ENCODE measurements at regions not wholly inside any gene's neighbourhood (a gene's known extent, or its start where the extent isn't known, plus 50 kb on each side); places are given as distances from the start of the nearest gene placed in this dataset.

DNA sequence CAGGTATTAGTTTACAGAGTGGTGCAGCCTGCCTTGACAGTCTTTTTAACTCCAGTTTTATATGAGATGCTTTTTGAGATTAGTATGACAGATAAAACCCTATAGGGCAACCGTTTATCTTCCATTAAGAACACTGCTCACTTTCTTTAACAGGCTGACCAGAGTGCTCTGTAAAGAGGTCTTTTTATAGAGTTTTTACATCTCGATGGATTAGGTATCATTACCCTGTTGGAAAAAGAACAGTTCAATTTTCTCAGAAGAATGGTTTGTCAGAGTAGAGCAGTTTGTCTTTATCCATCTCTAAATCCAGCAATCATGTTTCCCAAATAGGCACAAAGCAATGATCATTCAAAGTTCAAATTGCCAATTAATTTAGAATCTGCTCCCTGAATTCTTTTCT lies 395.2 kb upstream of the ARGLU1 start:
- TF ChIP-seq, protein P1, sequence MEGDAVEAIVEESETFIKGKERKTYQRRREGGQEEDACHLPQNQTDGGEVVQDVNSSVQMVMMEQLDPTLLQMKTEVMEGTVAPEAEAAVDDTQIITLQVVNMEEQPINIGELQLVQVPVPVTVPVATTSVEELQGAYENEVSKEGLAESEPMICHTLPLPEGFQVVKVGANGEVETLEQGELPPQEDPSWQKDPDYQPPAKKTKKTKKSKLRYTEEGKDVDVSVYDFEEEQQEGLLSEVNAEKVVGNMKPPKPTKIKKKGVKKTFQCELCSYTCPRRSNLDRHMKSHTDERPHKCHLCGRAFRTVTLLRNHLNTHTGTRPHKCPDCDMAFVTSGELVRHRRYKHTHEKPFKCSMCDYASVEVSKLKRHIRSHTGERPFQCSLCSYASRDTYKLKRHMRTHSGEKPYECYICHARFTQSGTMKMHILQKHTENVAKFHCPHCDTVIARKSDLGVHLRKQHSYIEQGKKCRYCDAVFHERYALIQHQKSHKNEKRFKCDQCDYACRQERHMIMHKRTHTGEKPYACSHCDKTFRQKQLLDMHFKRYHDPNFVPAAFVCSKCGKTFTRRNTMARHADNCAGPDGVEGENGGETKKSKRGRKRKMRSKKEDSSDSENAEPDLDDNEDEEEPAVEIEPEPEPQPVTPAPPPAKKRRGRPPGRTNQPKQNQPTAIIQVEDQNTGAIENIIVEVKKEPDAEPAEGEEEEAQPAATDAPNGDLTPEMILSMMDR (IDR thresholded peaks at IDR 0.05; ENCODE audit: unreplicated experiment): no peak
- POLR2A ChIA-PET: no interaction called here
- H3K4me3 Mint-ChIP-seq (ENCODE audit: unreplicated experiment): no peak overlapping the region
- no peak for DNase-seq (ENCODE audit: unreplicated experiment)
- intact Hi-C loops (cut with micrococcal nuclease): no loop called here
- no peaks in the 10 kb centered on the region for H3K36me3 Mint-ChIP-seq (ENCODE audit: insufficient read depth, unreplicated experiment)
- no peak overlapping the region for H3K27ac Mint-ChIP-seq (ENCODE audit: low read depth, unreplicated experiment)
- no peaks in the 10 kb centered on the region for H3K27me3 Mint-ChIP-seq (ENCODE audit: insufficient read depth, unreplicated experiment)
- CTCF ChIA-PET: no interaction called here
- no peaks in the 10 kb centered on the region for H3K9me3 Mint-ChIP-seq (ENCODE audit: unreplicated experiment)
- no TSS peak for BruUV-seq (replicated peaks)
- no peaks in the 10 kb centered on the region for H3K4me1 Mint-ChIP-seq (ENCODE audit: insufficient read depth, unreplicated experiment)

DNA sequence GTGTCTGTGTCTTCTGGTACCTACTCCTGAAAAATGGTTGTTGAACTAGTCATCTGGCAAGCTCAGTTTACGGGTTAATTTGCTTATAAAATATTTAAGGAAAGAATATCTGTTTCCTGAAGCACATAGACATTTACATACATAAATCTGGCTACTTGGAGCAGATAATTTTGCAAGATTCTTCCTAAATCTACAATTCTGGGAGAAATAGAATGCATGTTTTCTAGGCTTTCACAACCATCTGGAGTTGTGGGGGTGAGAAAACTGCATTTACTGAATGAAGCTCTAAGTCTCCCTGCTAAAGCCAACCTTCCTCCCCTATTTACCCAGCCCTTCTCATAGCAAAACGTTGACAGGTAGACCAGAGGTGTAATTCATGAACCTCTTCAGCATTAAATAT lies 393.7 kb upstream of the ARGLU1 start:
- no peaks in the 10 kb centered on the region for H3K36me3 Mint-ChIP-seq (ENCODE audit: insufficient read depth, unreplicated experiment)
- H3K9me3 Mint-ChIP-seq (ENCODE audit: unreplicated experiment): no peaks in the 10 kb centered on the region
- TF ChIP-seq, protein P1 (IDR thresholded peaks at IDR 0.05; ENCODE audit: unreplicated experiment): no peak
- no peak overlapping the region for H3K27ac Mint-ChIP-seq (ENCODE audit: low read depth, unreplicated experiment)
- DNase-seq (ENCODE audit: unreplicated experiment): no peak
- H3K4me1 Mint-ChIP-seq (ENCODE audit: insufficient read depth, unreplicated experiment): no peaks in the 10 kb centered on the region
- intact Hi-C loops (cut with micrococcal nuclease): no loop called here
- H3K27me3 Mint-ChIP-seq (ENCODE audit: insufficient read depth, unreplicated experiment): no peaks in the 10 kb centered on the region
- H3K4me3 Mint-ChIP-seq (ENCODE audit: unreplicated experiment): no peak overlapping the region
- BruUV-seq (replicated peaks): no TSS peak
- CTCF ChIA-PET: no interaction called here
- POLR2A ChIA-PET: no interaction called here

DNA sequence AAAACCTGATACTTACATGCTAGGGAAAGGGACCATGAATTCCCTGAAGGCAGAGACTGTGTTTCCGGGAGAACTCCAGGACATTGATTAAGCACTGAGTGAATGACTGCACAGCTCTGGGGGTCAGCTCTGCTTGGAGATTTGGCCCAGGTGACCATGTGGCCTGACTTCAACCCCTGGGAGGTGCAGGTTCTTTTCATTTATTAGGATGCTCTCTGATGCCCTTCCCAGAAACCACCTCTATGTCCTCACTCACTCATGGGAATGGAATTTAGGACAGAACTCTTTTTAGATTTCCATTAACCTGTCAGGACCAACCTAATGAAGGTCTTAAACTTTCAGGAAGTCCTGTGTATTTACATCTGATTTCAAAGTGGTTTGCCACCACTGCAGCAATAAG lies 393.3 kb upstream of the ARGLU1 start:
- ChIA-PET CTCF (no interaction called here), POLR2A (no interaction called here)
- DNase-seq (ENCODE audit: unreplicated experiment): no peak
- H3K4me1 Mint-ChIP-seq (ENCODE audit: insufficient read depth, unreplicated experiment): no peaks in the 10 kb centered on the region
- H3K36me3 Mint-ChIP-seq (ENCODE audit: insufficient read depth, unreplicated experiment): no peaks in the 10 kb centered on the region
- H3K27me3 Mint-ChIP-seq (ENCODE audit: insufficient read depth, unreplicated experiment): no peaks in the 10 kb centered on the region
- intact Hi-C loops (cut with micrococcal nuclease): no loop called here
- TF ChIP-seq, protein P1 (IDR thresholded peaks at IDR 0.05; ENCODE audit: unreplicated experiment): no peak
- H3K9me3 Mint-ChIP-seq (ENCODE audit: unreplicated experiment): no peaks in the 10 kb centered on the region
- no peak overlapping the region for H3K27ac Mint-ChIP-seq (ENCODE audit: low read depth, unreplicated experiment)
- BruUV-seq (replicated peaks): no TSS peak
- no peak overlapping the region for H3K4me3 Mint-ChIP-seq (ENCODE audit: unreplicated experiment)

DNA sequence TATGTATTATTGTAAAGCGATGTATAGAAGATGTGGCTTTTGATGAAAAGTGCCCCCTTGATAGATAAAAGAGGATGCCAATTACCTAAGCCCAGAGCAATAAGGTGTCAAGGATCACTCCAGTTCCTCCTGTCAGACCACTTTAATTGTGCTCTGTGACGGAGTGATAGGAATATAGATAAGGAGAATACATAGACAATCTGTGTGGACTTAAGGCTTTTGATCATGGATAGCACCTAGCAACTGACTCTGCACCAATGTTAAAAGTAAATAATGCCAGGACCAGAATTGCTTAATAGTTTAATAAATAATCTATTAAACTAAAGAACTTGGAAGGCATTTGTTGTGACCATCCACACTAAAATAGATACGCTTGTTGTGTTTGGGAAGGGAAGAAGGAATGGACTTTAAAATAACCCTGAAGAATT lies 390.7 kb upstream of the ARGLU1 start:
- BruUV-seq (replicated peaks): no TSS peak
- TF ChIP-seq, protein P1 (IDR thresholded peaks at IDR 0.05; ENCODE audit: unreplicated experiment): no peak
- Mint-ChIP-seq H3K27me3 (ENCODE audit: insufficient read depth, unreplicated experiment) (no peaks in the 10 kb centered on the region), H3K4me3 (ENCODE audit: unreplicated experiment) (no peak overlapping the region), H3K36me3 (ENCODE audit: insufficient read depth, unreplicated experiment) (no peaks in the 10 kb centered on the region), H3K9me3 (ENCODE audit: unreplicated experiment) (no peaks in the 10 kb centered on the region), H3K27ac (ENCODE audit: low read depth, unreplicated experiment) (no peak overlapping the region), H3K4me1 (ENCODE audit: insufficient read depth, unreplicated experiment) (no peaks in the 10 kb centered on the region)
- CTCF ChIA-PET: no interaction called here
- intact Hi-C loops (cut with micrococcal nuclease): no loop called here
- POLR2A ChIA-PET: no interaction called here
- DNase-seq (ENCODE audit: unreplicated experiment): no peak

Measured in MCF 10A (cell line).